Liver (tissue), 8 donors: ENCODE measurements at regions not wholly inside any gene's neighbourhood (a gene's known extent, or its start where the extent isn't known, plus 50 kb on each side); places are given as distances from the start of the nearest gene placed in this dataset.

Source experiments
- DNase-seq: peaks from one replicate; pipeline ENCODE4 v3.0.0-alpha.2; 2017; ENCODE audit warnings: low spot score
- H3K27ac ChIP-seq, 2 donors: one replicate each; pipeline ENCODE4 v1.7.0; 2013; ENCODE audit warnings: inconsistent platforms in 2 of 2, low read length in 2 of 2, control low read depth in 1 of 2, low read depth in 1 of 2, mild to moderate bottlenecking in 1 of 2
- H3K27me3 ChIP-seq, 4 donors: one replicate each; pipeline versions ENCODE4 v1.6.1 to v1.7.0; 2013; ENCODE audit warnings: low read length in 3 of 4, inconsistent platforms in 1 of 4, mild to moderate bottlenecking in 1 of 4, moderate library complexity in 1 of 4; ENCODE audit not compliant: control insufficient read depth in 4 of 4, insufficient read depth in 4 of 4
- H3K36me3 ChIP-seq, 4 donors: one replicate each; pipeline versions ENCODE4 v1.6.1 to v1.7.0; 2013; ENCODE audit warnings: low read length in 3 of 4, mild to moderate bottlenecking in 3 of 4, low read depth in 1 of 4, moderate library complexity in 1 of 4; ENCODE audit not compliant: control insufficient read depth in 4 of 4, insufficient read depth in 3 of 4
- H3K4me1 ChIP-seq, 4 donors: one replicate each; pipeline versions ENCODE4 v1.6.1 to v1.7.0; 2013; ENCODE audit warnings: low read length in 3 of 4, mild to moderate bottlenecking in 3 of 4, moderate library complexity in 1 of 4; ENCODE audit not compliant: control insufficient read depth in 4 of 4, insufficient read depth in 4 of 4
- H3K4me3 ChIP-seq, 3 donors: one replicate each; pipeline versions ENCODE4 v1.6.1 to v1.7.0; 2013; ENCODE audit warnings: low read length in 3 of 3, control low read depth in 1 of 3, low read depth in 1 of 3, mild to moderate bottlenecking in 1 of 3
- H3K9ac ChIP-seq, 2 donors: one replicate each; pipeline ENCODE4 v1.7.0; 2013; ENCODE audit warnings: low read length in 2 of 2, mild to moderate bottlenecking in 2 of 2, moderate library complexity in 2 of 2, control low read depth in 1 of 2, low read depth in 1 of 2
- H3K9me3 ChIP-seq, 4 donors: one replicate each; pipeline versions ENCODE4 v1.6.1 to v1.7.0; 2013; ENCODE audit warnings: low read length in 3 of 4; ENCODE audit not compliant: control insufficient read depth in 4 of 4
- CTCF ChIP-seq: fragments of 150-350 bp; IDR thresholded peaks from 2 replicates; pipeline ENCODE4 v1.5.1; 2017; ENCODE audit warnings: improper control_type of control experiment, low read depth, low read length; ENCODE audit not compliant: missing input control
- EGR1 ChIP-seq, 2 donors: IDR thresholded peaks; 2 replicates each; pipeline ENCODE4 v1.6.1; 2016 to 2018; ENCODE audit warnings: antibody characterized with exemption in 2 of 2, low read depth in 2 of 2
- FOXA1 ChIP-seq: IDR thresholded peaks from 2 replicates; pipeline ENCODE4 v1.6.1; 2016; ENCODE audit warnings: antibody characterized with exemption
- FOXA2 ChIP-seq: IDR thresholded peaks from 2 replicates; pipeline ENCODE4 v1.6.1; 2016; ENCODE audit warnings: antibody characterized with exemption
- GABPA ChIP-seq, 2 donors: IDR thresholded peaks in 1 of 2; conservative IDR thresholded peaks in 1 of 2; 2 replicates each; pipeline ENCODE4 v1.6.1; 2016; ENCODE audit warnings: antibody characterized with exemption in 2 of 2, mild to moderate bottlenecking in 1 of 2, moderate library complexity in 1 of 2
- HNF4A ChIP-seq, 2 donors: conservative IDR thresholded peaks; 2 replicates each; pipeline ENCODE4 v1.6.1; 2016; ENCODE audit warnings: antibody characterized with exemption in 2 of 2, mild to moderate bottlenecking in 2 of 2
- HNF4G ChIP-seq: IDR thresholded peaks from 2 replicates; pipeline ENCODE4 v1.6.1; 2016; ENCODE audit warnings: antibody characterized with exemption
- JUND ChIP-seq, 2 donors: IDR thresholded peaks; 2 replicates each; pipeline ENCODE4 v1.6.1; 2016; ENCODE audit warnings: antibody characterized with exemption in 2 of 2
- MAX ChIP-seq: IDR thresholded peaks from 2 replicates; pipeline ENCODE4 v1.6.1; 2016; ENCODE audit warnings: antibody characterized with exemption
- NR2F2 ChIP-seq: IDR thresholded peaks from 2 replicates; pipeline ENCODE4 v1.6.1; 2016; ENCODE audit warnings: antibody characterized with exemption
- RAD21 ChIP-seq, 2 donors: IDR thresholded peaks; 2 replicates each; pipeline ENCODE4 v1.6.1; 2016; ENCODE audit warnings: antibody characterized with exemption in 2 of 2, mild to moderate bottlenecking in 2 of 2
- REST ChIP-seq: IDR thresholded peaks from 2 replicates; pipeline ENCODE4 v1.6.1; 2016; ENCODE audit warnings: antibody characterized with exemption, mild to moderate bottlenecking
- RXRA ChIP-seq, 2 donors: IDR thresholded peaks; 2 replicates each; pipeline ENCODE4 v1.6.1; 2017 to 2018; ENCODE audit warnings: antibody characterized with exemption in 2 of 2, mild to moderate bottlenecking in 1 of 2
- SP1 ChIP-seq: IDR thresholded peaks from 2 replicates; pipeline ENCODE4 v1.6.1; 2018; ENCODE audit warnings: antibody characterized with exemption, mild to moderate bottlenecking
- TAF1 ChIP-seq: conservative IDR thresholded peaks from 2 replicates; pipeline ENCODE4 v1.6.1; 2016; ENCODE audit warnings: antibody characterized with exemption, mild to moderate bottlenecking
- YY1 ChIP-seq: IDR thresholded peaks from 2 replicates; pipeline ENCODE4 v1.6.1; 2016; ENCODE audit warnings: antibody characterized with exemption, mild to moderate bottlenecking
- WGBS: extraction: QIAGEN DNeasy Blood & Tissue Kit; methylation state at CpG from one replicate; pipeline ENCODE4 v1.1.7; 2013; 5-methylcytosine and 5-hydroxymethylcytosine counted together
- TF ChIP-seq, protein P1 (sequence below): IDR thresholded peaks from 2 replicates; pipeline ENCODE4 v1.6.1; 2016; ENCODE audit warnings: antibody characterized with exemption
- TF ChIP-seq, protein P2 (sequence below): IDR thresholded peaks from 2 replicates; pipeline ENCODE4 v1.6.1; 2016; ENCODE audit warnings: antibody characterized with exemption
- donor health status: healthy.
- donor health status: healthy.
- donor health status: healthy.
- donor health status: healthy.
- donor health status: healthy.

DNA sequence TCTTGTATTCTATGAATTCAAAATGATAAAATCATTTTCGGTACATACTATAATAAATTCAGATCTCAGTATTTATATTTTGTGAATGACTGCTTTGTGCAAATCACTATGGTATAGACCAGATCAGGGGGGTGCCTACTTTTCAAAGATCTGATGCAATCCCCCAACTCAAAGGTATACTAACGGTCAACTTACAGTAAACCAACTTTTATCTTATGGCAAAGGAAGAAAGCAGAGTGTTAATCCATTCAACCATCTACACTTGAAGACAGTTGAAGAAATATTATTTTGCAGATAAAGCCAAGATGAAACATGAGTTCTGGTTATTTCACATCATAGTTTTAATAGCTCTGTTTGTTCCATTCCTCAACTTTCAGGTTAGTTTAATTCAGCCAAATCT, 197.1 kb downstream of the MEX3B start:
- no peaks in the 10 kb centered on the region for H3K36me3 ChIP-seq
- H3K4me3 ChIP-seq = no peak overlapping the region

More for the DNA sequence above, 197.1 kb downstream of the MEX3B start:
- TF ChIP-seq, protein P1, sequence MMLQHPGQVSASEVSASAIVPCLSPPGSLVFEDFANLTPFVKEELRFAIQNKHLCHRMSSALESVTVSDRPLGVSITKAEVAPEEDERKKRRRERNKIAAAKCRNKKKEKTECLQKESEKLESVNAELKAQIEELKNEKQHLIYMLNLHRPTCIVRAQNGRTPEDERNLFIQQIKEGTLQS = no peak
- TF ChIP-seq EGR1 (IDR thresholded peaks at IDR 0.05; ENCODE audit: low read depth in 2 of 2) (no peak), TAF1 (no peak), HNF4A (conservative IDR thresholded peaks at IDR 0.05) (no peak), RAD21 (IDR thresholded peaks at IDR 0.05) (no peak), FOXA1 (no peak), JUND (IDR thresholded peaks at IDR 0.05) (no peak), YY1 (no peak), RXRA (IDR thresholded peaks at IDR 0.05) (no peak), CTCF (no peak), REST (no peak), MAX (no peak), GABPA (IDR thresholded peaks at IDR 0.05 in 1 of 2, conservative IDR thresholded peaks at IDR 0.05 in 1 of 2) (no peak), NR2F2 (no peak), SP1 (no peak), HNF4G (no peak), FOXA2 (no peak)
- TF ChIP-seq, protein P2, sequence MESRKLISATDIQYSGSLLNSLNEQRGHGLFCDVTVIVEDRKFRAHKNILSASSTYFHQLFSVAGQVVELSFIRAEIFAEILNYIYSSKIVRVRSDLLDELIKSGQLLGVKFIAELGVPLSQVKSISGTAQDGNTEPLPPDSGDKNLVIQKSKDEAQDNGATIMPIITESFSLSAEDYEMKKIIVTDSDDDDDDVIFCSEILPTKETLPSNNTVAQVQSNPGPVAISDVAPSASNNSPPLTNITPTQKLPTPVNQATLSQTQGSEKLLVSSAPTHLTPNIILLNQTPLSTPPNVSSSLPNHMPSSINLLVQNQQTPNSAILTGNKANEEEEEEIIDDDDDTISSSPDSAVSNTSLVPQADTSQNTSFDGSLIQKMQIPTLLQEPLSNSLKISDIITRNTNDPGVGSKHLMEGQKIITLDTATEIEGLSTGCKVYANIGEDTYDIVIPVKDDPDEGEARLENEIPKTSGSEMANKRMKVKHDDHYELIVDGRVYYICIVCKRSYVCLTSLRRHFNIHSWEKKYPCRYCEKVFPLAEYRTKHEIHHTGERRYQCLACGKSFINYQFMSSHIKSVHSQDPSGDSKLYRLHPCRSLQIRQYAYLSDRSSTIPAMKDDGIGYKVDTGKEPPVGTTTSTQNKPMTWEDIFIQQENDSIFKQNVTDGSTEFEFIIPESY = no peak
- WGBS = 83% methylated on average over 2 of the region's 2 CpGs
- no peaks in the 10 kb centered on the region for H3K9me3 ChIP-seq
- DNase-seq = no peak
- no peak overlapping the region for H3K27ac ChIP-seq
- H3K4me1 ChIP-seq = no peaks in the 10 kb centered on the region
- H3K27me3 ChIP-seq = peaks cover 0 to 2% (median under 1%) of the 10 kb centered on the region in 4 donors
- H3K9ac ChIP-seq = no peak overlapping the region
